GM18909 (cell line): ENCODE measurements at regions not wholly inside any gene's neighbourhood (a gene's known extent, or its start where the extent isn't known, plus 50 kb on each side); places are given as distances from the start of the nearest gene placed in this dataset.
"Not testable (repeated sequence)": the region's sequence is repeated elsewhere in the genome, so short reads cannot be mapped to it uniquely, and the experiment has no call there.

Experiments
- ATAC-seq: cut with Tn5 transposase; IDR thresholded peaks from one replicate; pipeline ENCODE4 v1.9.1; 2021; ENCODE audit warnings: mild to moderate bottlenecking; ENCODE audit not compliant: unreplicated experiment, poor library complexity

GRCh38 chr5:101429241-101429640 is 526.2 kb upstream of the ST8SIA4 start:
- ATAC-seq = no peak

- no peak for ATAC-seq
Observed at GRCh38 chr5:101425339-101425859, 522.3 kb upstream of the ST8SIA4 start.

DNA sequence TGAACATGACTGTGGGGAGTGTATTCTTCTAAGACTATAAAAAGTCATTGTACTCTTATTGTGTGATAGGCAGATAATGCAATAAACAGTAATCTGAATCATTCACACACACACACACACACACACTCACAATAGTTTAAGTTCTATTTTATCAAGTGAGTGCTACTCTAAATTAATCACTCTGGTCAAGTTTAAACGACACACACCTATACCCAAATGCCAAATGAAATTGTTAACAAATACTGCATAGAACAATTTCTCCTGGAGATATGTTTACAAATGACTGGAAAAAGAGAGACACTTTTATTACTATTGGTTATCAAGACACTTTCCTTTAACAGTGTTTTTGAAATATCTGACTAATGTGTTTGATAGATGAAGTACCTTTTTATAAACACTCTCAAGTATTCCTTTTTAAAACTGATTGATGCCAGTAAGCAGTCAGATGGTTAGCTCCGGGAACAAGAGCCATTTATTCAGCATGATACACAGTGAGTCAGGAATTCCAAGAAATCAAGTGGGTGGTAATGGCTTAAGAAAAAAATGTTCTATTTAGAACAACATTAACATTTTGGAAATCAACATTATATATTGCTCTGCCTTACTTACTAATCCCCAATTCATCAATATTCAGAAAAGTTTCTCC is 521.6 kb upstream of the ST8SIA4 start:
- no peak for ATAC-seq

GRCh38 chr5:101418713-101419118 is 515.6 kb upstream of the ST8SIA4 start:
- no peak for ATAC-seq

DNA sequence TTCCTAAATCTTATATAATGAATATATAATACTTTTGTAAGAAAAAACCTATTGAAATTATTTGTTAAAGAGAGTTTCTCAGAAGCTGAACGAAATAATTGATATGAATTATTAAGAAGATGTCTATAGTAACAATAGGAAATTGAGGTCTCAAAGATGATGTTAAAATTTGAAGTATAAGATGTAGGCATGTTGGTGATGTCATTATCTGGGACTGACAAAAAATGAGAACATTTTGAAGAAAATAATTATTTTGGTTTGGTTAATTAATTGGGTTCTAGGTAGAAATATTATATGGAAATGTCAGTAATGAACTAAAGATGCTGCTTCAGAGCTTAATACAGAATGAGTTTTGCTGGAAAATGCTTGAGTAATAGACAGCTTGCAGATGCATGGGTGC is 501.4 kb upstream of the ST8SIA4 start:
- ATAC-seq = no peak

DNA sequence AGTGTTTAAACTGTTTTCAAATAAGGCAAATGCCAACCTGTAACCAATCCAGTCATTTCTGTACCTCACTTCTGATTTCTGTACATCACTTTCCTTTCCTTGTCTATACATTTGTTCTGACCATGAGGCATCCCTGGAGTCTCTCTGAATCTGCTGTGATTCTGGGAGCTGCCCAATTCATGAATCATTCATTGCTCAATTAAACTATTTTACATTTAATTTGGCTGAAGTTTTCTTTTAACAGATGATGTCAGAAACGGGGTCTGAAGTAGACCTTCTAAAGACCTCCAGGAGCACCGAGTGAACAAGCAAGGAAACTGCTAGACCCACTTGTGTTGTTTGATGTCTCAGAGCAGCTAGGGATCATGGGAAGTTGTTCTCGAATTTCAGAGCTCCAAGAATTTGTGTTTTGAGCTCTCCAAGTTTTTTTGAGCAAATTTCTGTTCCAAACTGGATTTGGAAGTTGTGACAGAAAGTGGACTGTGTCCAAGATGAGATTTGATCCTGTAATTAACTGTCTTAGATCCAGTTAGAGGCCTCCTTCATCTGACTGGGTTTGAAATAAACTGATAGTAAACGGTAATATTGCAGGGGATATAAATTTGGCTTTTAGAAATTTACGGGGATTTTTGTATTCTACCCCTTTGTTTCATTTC is 490.8 kb upstream of the ST8SIA4 start:
- no peak for ATAC-seq

DNA sequence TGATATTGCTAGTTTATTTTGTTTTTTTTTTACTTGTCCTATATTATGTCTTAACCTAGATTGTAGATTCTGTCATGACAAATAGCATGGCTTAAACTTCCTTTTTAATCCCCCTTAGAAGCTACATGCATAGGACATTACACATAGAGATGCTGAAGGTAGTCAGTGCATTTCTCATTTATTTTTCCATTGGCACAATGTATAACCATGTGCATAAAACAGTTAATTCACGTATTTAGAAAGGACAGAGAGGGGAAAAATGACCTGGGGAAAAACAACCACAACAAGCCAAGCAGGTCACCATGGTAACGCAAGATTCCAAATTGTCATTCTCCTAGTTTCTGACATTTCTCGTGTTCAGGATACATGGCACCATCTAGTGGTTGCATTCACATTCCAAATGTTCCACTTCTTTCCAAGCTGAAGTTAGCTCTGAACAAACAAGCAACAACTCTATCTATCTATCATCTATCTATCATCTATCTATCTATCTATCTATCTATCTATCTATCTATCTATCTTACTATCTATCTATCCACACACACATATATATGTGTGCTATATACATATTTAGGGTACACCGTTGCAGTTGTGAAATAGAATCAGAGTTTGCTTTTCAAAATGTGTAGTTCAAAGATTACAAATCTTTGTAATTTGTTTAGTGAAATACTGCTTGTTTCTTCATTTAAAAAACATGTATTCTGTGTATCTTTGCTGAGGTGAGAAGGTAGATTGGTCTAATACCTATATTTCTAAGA is 487.2 kb upstream of the ST8SIA4 start:
- peak; percentile 61 for ATAC-seq

DNA sequence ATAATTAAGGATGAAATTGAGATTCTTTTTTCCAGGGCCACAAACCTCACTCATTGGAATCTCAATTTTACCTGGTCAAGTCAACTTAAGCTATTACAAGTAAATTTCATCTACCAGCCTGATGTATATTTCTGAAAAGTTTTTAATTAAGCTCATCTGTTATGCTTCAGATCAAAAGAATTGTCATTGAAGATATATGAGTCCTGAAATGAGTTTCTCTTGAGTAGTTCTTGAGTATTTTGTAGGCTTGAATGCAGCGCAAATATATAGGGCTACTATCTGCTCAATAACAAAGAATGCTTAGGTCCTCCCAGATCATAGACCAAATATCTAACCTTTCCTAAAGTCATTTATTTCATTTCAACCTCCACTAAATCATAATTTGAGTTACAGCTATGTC is 482.2 kb upstream of the ST8SIA4 start:
- ATAC-seq = no peak

DNA sequence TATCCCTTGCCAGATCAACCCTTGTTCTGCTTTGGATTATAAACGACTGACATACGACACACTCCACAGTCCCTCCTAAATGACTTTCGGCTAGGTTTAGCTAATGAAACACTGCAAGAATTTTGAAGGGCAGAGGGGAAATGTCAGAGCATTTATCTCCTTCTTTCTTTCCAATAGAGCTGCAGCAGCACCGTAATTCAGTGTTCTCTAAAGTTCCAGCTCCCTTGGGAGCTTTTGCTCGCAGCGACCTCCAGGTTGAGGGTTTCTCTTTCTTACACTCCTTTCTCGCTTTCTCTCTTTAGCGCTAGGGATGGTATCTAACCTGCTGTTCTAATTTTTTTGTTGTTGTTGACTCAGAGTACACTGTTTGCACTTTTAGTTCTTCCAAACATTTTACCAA is 467.1 kb upstream of the ST8SIA4 start:
- ATAC-seq = no peak

GRCh38 chr5:101364469-101364868 is 461.4 kb upstream of the ST8SIA4 start:
- no peak for ATAC-seq

GRCh38 chr5:101362067-101362466 is 459.0 kb upstream of the ST8SIA4 start:
- ATAC-seq = no peak

DNA sequence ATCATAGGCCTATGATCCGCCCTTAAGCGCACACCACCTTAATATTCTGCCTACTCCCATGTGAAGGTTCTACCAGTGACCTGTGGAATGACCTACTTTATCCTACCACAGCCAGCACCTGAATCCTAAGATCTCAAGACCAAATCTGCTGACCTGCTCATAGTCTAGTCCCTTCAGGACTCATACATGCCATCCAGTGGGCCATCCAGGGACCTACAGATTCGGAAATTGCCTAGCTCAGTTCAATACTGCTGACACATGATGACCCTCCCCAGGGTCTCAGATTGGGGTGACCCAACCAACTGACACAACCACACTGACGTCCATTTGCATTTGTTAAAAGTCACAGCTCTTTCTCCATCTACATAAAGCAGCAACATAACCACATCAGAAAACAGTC is 443.8 kb upstream of the ST8SIA4 start:
- ATAC-seq = no peak

GRCh38 chr5:101346447-101346846 is 443.4 kb upstream of the ST8SIA4 start:
- no peak for ATAC-seq

DNA sequence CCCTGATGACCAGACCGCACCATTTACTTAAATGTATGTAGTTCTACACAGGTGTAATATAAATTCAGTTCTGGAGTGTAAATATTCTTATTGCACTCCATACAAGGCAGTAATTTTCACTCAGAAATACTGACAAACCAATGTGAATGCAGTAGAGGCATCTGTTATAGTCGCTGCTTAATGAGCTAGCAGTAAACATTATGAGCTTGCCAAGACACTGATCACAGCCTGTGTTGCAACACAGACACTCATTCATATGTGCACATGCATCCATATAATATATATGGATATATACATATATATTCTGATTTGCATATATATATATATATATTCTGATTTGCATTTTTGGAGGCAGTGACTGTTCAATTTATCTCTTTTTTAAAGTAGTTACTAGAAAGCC is 435.1 kb upstream of the ST8SIA4 start:
- ATAC-seq = no peak

GRCh38 chr5:101327816-101328215 is 424.7 kb upstream of the ST8SIA4 start:
- no peak for ATAC-seq

DNA sequence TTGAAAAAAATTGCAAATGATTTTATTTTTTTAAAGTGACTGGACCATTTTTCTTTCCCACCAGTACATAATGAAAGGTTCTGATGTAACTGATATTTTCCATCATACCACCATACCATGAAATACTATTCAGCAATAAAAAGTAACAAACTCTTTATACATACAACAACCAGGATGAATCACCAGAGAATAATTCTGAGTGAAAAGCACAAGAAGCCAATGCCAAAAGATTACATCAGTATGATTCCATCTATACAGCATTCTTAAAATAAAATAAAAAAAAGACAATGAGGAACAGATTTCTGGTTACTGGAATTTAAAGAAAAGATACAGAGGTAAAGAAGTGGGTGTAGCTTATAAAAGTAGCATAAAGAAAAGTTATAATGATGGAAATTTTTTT is 423.7 kb upstream of the ST8SIA4 start:
- no peak for ATAC-seq

- not testable (repeated sequence) for ATAC-seq
Observed at GRCh38 chr5:101316401-101316800, 413.3 kb upstream of the ST8SIA4 start.

GRCh38 chr5:101306391-101307137 is 403.5 kb upstream of the ST8SIA4 start:
- ATAC-seq = no peak

DNA sequence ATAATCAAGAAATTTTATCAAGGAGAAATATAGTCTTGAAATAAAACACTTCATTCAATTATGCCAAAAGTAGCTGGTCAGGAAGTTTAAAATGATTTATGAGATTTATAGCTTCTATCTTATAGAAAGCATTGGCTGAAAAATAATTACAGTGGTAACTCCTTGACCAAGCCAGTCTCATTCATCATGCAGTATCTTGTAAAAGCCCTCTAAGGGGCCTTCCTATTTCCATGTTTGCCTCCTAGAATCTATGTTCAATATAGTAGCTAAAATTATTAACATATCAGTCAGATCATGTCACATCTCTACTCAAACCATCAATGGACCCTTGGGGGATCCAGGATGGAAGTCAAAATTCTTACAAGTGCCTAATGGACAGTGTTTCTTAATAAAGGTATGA is 393.4 kb upstream of the ST8SIA4 start:
- ATAC-seq = no peak

GRCh38 chr5:101292199-101292598 is 389.1 kb upstream of the ST8SIA4 start:
- ATAC-seq = no peak

DNA sequence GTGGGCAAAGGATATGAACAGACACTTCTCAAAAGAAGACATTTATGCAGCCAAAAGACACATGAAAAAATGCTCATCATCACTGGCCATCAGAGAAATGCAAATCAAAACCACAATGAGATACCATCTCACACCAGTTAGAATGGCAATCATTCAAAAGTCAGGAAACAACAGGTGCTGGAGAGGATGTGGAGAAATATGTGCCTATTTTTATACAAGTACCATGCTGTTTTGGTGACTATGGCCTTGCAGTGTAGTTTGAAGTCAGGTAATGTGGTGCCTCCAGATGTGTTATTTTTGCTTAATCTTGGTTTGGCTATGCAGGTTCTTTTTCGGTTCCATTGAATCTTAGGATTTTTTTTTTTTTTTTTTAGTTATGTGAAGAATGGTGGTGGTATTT is 387.7 kb upstream of the ST8SIA4 start:
- ATAC-seq = not testable (repeated sequence)
